Colonic mucosa (tissue), 4 donors: ENCODE measurements at regions not wholly inside any gene's neighbourhood (a gene's known extent, or its start where the extent isn't known, plus 50 kb on each side); places are given as distances from the start of the nearest gene placed in this dataset.
"Not testable (repeated sequence)": the region's sequence is repeated elsewhere in the genome, so short reads cannot be mapped to it uniquely, and the experiment has no call there.

Experiments
- DNase-seq: peaks from one replicate; pipeline ENCODE4 v3.0.0-alpha.2; 2020
- H3K27ac ChIP-seq: fragments of 200-600 bp; one replicate; pipeline ENCODE4 v1.8.0; 2021
- H3K27me3 ChIP-seq: fragments of 200-600 bp; one replicate; pipeline ENCODE4 v1.8.0; 2021
- H3K36me3 ChIP-seq: fragments of 200-600 bp; one replicate; pipeline ENCODE4 v1.8.0; 2021
- H3K4me1 ChIP-seq: fragments of 200-600 bp; one replicate; pipeline ENCODE4 v1.8.0; 2021; ENCODE audit warnings: mild to moderate bottlenecking
- H3K4me3 ChIP-seq: fragments of 200-600 bp; one replicate; pipeline ENCODE4 v1.8.0; 2021
- H3K9ac ChIP-seq, 2 donors: one replicate each; pipeline ENCODE4 v1.7.0; 2013; ENCODE audit warnings: control low read depth in 2 of 2, low read depth in 2 of 2, low read length in 2 of 2
- H3K9me3 ChIP-seq: fragments of 200-600 bp; one replicate; pipeline ENCODE4 v1.8.0; 2021
- CTCF ChIP-seq: fragments of 200-600 bp; IDR thresholded peaks from one replicate; pipeline ENCODE4 v1.8.0; 2022; ENCODE audit warnings: antibody characterized with exemption, mild to moderate bottlenecking
- intact Hi-C: fragments of 100-400 bp; cut with DNase I; formaldehyde crosslinking; loops from one replicate; pipeline ENCODE4 v1.14.1; 2022
- donor health status: healthy.
- donor health status: DM: no; HTN: no; CAD: no.
- donor health status: DM: no; HTN: no; CAD: no.

- no peak overlapping the region for H3K9ac ChIP-seq
- DNase-seq = no peak
- no peak overlapping the region for H3K27ac ChIP-seq
- no peak overlapping the region for H3K4me3 ChIP-seq
- H3K27me3 ChIP-seq = no peaks in the 10 kb centered on the region
- intact Hi-C loops = no loop called here
- no peak for TF ChIP-seq CTCF
- no peaks in the 10 kb centered on the region for H3K4me1 ChIP-seq
- H3K36me3 ChIP-seq = no peaks in the 10 kb centered on the region
- H3K9me3 ChIP-seq = no peaks in the 10 kb centered on the region
These were observed 150.1 kb downstream of the CAPZA3 start for GRCh38 chr12:18888047-18888446.

GRCh38 chr12:18890621-18891020, 152.7 kb downstream of the CAPZA3 start:
- intact Hi-C loops, H3K27me3 ChIP-seq: not testable (repeated sequence)

GRCh38 chr12:18895540-18895939, 157.6 kb downstream of the CAPZA3 start:
- Histone ChIP-seq H3K9ac (no peak overlapping the region), H3K4me1 (no peaks in the 10 kb centered on the region), H3K9me3 (no peaks in the 10 kb centered on the region), H3K4me3 (no peak overlapping the region), H3K27ac (no peak overlapping the region), H3K36me3 (no peaks in the 10 kb centered on the region), H3K27me3 (no peaks in the 10 kb centered on the region)
- intact Hi-C loops = no loop called here
- TF ChIP-seq CTCF = no peak
- DNase-seq = no peak

More at GRCh38 chr12:18890621-18891020, 152.7 kb downstream of the CAPZA3 start:
- not testable (repeated sequence) for H3K4me1 ChIP-seq, H3K27ac ChIP-seq, H3K9ac ChIP-seq, H3K4me3 ChIP-seq, H3K36me3 ChIP-seq, H3K9me3 ChIP-seq, DNase-seq

- H3K9ac ChIP-seq = no peak overlapping the region
- no peak overlapping the region for H3K4me3 ChIP-seq
- no peaks in the 10 kb centered on the region for H3K36me3 ChIP-seq
- TF ChIP-seq CTCF = no peak
- H3K4me1 ChIP-seq = no peaks in the 10 kb centered on the region
- intact Hi-C loops = no loop called here
- no peak for DNase-seq
- no peak overlapping the region for H3K27ac ChIP-seq
- H3K9me3 ChIP-seq = no peaks in the 10 kb centered on the region
- no peaks in the 10 kb centered on the region for H3K27me3 ChIP-seq
These were observed 158.0 kb downstream of the CAPZA3 start for GRCh38 chr12:18895946-18896345.

- Histone ChIP-seq H3K4me3 (no peak overlapping the region), H3K9me3 (no peaks in the 10 kb centered on the region), H3K27me3 (no peaks in the 10 kb centered on the region), H3K4me1 (no peaks in the 10 kb centered on the region), H3K36me3 (no peaks in the 10 kb centered on the region), H3K27ac (no peak overlapping the region), H3K9ac (no peak overlapping the region)
- TF ChIP-seq CTCF = no peak
- intact Hi-C loops = no loop called here
- no peak for DNase-seq
These were observed 159.9 kb downstream of the CAPZA3 start for GRCh38 chr12:18897823-18898222.

- Histone ChIP-seq H3K27me3 (no peaks in the 10 kb centered on the region), H3K27ac (no peak overlapping the region), H3K9me3 (no peaks in the 10 kb centered on the region), H3K4me3 (no peak overlapping the region), H3K36me3 (no peaks in the 10 kb centered on the region), H3K4me1 (no peaks in the 10 kb centered on the region), H3K9ac (no peak overlapping the region)
- no peak for DNase-seq
- intact Hi-C loops = no loop called here
- no peak for TF ChIP-seq CTCF
These were observed 160.6 kb downstream of the CAPZA3 start for GRCh38 chr12:18898470-18898869.
